ENCODE measurements at regions not wholly inside any gene's neighbourhood (a gene's known extent, or its start where the extent isn't known, plus 50 kb on each side); places are given as distances from the start of the nearest gene placed in this dataset.
"Not testable (repeated sequence)": the region's sequence is repeated elsewhere in the genome, so short reads cannot be mapped to it uniquely, and the experiment has no call there.

DNA sequence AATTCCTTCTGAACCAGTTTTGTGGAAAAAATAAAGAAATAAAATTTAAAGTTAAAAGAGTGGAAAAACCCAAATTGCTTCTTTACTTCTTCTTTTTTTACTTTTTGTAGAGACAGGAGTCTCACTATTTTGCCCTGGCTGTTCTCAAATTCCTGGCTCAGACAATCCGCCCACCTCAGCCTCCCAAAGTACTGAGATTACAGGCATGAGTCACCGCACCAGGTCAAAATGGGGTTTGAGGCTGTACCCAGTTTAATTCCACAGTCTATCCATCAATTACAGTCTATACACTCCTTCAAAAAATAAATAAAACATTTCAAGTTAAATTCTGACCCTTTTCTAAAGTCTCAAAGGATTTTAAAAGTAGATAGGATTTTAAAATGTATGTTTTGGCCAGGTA, 120.3 kb downstream of the FAM161A start:
- H3K4me1 ChIP-seq = no peaks in the 10 kb centered on the region
- intact Hi-C loops (cut with DNase I) = no loop called here
- no peaks in the 10 kb centered on the region for H3K36me3 ChIP-seq
- no peak for DNase-seq
- H3K9ac ChIP-seq (ENCODE audit: low read depth in 2 of 2, low read length in 2 of 2) = no peak overlapping the region
- no peaks in the 10 kb centered on the region for H3K9me3 ChIP-seq
- H3K27me3 ChIP-seq = no peaks in the 10 kb centered on the region
- TF ChIP-seq, protein P1, sequence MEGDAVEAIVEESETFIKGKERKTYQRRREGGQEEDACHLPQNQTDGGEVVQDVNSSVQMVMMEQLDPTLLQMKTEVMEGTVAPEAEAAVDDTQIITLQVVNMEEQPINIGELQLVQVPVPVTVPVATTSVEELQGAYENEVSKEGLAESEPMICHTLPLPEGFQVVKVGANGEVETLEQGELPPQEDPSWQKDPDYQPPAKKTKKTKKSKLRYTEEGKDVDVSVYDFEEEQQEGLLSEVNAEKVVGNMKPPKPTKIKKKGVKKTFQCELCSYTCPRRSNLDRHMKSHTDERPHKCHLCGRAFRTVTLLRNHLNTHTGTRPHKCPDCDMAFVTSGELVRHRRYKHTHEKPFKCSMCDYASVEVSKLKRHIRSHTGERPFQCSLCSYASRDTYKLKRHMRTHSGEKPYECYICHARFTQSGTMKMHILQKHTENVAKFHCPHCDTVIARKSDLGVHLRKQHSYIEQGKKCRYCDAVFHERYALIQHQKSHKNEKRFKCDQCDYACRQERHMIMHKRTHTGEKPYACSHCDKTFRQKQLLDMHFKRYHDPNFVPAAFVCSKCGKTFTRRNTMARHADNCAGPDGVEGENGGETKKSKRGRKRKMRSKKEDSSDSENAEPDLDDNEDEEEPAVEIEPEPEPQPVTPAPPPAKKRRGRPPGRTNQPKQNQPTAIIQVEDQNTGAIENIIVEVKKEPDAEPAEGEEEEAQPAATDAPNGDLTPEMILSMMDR (IDR thresholded peaks at IDR 0.05) = no peak
- no peak overlapping the region for H3K4me3 ChIP-seq
- no peak overlapping the region for H3K27ac ChIP-seq

DNA sequence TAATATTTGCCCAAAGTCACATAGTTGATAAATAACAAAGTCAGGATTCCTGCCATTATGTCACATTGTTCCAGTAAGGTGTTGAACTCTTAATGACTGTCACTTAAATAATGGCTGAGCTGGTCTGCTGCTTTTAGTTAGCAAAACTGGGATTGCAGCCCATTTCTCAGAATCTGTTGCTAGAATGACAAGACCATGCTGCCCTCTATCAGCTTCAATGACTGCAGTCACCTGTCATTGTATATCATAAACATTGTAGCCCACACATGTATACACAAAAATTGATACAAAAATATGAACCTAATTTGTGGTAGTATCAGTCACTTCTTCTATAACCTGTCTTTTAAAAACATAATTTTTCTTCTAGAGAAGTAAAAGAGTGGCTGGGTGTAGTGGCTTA, 121.1 kb downstream of the FAM161A start:
- TF ChIP-seq, protein P1 (IDR thresholded peaks at IDR 0.05) = no peak
- intact Hi-C loops (cut with DNase I) = no loop called here

DNA sequence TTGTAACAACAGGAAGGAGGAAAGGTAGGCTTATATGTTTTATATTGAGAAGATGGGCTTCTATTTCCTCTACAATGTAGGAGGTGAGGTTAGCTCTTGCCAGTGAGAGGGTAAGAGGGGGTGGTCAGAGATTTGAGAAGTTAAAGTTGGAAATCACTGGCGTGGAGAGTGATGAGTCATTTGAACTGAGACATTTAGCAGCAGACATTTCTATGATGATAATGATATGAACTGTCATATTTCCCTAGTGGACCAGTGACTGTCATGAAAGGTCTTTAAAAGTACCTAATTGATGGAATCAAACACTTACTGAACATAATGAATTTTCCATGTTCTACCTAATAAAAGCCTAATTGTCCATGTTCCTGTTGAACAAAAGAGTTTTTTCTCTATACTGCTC, 126.1 kb downstream of the FAM161A start:
- H3K9ac ChIP-seq (ENCODE audit: low read depth in 2 of 2, low read length in 2 of 2) = no peak overlapping the region
- TF ChIP-seq, protein P1 (IDR thresholded peaks at IDR 0.05) = no peak
- no peaks in the 10 kb centered on the region for H3K4me1 ChIP-seq
- no peaks in the 10 kb centered on the region for H3K27me3 ChIP-seq
- no peaks in the 10 kb centered on the region for H3K36me3 ChIP-seq
- DNase-seq = no peak
- H3K4me3 ChIP-seq = no peak overlapping the region
- intact Hi-C loops (cut with DNase I) = no loop called here
- H3K9me3 ChIP-seq = no peaks in the 10 kb centered on the region
- H3K27ac ChIP-seq = no peak overlapping the region

More for the DNA sequence above, 121.1 kb downstream of the FAM161A start:
- Histone ChIP-seq H3K27me3 (no peaks in the 10 kb centered on the region), H3K27ac (no peak overlapping the region), H3K36me3 (no peaks in the 10 kb centered on the region), H3K4me3 (no peak overlapping the region), H3K4me1 (no peaks in the 10 kb centered on the region), H3K9me3 (no peaks in the 10 kb centered on the region), H3K9ac (ENCODE audit: low read depth in 2 of 2, low read length in 2 of 2) (no peak overlapping the region)
- DNase-seq = no peak

DNA sequence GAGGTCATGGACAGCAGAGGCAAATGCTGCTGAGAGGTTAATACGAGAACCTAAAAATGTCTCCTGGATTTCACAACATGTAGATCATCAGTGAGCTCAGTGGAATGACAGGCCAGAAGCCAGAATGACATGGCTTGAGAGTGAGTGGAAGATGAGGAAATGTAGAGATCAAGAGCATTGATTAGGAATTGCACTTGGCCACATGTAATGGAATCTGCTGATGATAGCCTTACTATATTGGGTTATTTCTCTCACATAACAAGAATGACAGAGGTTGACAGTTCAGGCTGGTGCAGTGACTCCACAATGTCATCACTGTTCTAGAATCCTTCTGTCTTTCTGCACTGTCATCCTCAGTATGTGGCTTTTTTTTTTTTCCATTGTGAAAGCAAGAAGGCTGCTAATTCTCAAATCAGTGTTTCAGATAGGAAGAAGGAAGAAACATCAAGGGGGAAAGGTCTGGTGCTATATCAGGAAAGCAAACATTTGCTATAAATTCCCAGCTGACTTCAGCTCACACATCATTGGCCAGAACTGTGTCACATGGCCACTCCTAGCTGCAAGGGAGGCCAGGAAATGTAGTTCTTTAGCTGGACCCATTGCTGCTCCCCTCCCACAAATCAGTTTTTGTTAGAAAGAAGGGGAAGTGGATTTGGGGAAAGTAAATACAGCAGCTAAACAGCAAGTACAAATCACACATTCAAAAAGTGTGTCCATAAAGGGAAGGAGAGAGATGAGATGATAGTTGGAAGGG, 127.2 kb downstream of the FAM161A start:
- Histone ChIP-seq H3K9me3 (no peaks in the 10 kb centered on the region), H3K27me3 (no peaks in the 10 kb centered on the region), H3K4me3 (no peak overlapping the region), H3K9ac (ENCODE audit: low read depth in 2 of 2, low read length in 2 of 2) (no peak overlapping the region), H3K4me1 (no peaks in the 10 kb centered on the region), H3K27ac (no peak overlapping the region), H3K36me3 (no peaks in the 10 kb centered on the region)
- no peak for DNase-seq
- TF ChIP-seq, protein P1 (IDR thresholded peaks at IDR 0.05) = no peak
- intact Hi-C loops (cut with DNase I) = no loop called here

DNA sequence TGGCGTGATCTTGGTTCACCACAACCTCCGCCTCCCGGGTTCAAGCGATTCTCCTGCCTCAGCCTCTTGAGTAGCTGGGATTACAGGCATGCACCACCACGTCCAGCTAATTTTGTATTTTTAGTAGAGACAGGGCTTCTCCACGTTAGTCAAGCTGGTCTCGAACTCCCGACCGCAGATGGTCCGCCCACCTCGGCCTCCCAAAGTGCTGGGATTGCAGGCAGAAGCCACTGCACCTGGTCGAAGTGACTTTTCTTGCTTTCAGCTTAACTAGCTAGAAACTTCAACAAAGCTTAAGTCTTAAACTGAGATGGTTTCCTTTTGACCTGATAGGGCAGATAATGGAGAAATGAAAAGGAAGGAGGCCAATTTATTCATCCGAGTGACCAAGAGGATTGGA, 130.5 kb downstream of the FAM161A start:
- H3K27ac ChIP-seq; H3K36me3 ChIP-seq; intact Hi-C loops (cut with DNase I); H3K9ac ChIP-seq (ENCODE audit: low read depth in 2 of 2, low read length in 2 of 2); H3K9me3 ChIP-seq; H3K4me3 ChIP-seq; H3K4me1 ChIP-seq; DNase-seq; H3K27me3 ChIP-seq: not testable (repeated sequence)

DNA sequence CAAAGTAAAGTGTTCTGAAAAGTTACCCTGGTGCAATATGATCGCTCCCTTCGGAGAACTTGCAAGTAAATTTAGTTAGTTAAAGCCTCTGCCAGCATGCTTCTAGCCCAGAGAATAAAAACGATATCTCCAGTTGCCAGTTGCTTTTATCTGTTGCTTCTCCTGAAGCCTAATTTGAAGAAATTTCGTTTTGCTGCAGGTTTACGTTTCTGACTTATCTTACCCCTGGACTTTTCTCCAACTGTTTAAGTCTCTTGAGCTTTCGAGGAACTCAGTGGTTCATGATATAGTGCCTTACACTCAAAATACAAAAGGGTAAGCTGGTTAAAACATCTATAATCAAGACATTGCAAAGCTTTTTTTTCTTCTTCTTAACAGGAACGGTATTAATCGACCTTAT, 131.1 kb downstream of the FAM161A start:
- intact Hi-C loops (cut with DNase I) = no loop called here
- H3K9ac ChIP-seq (ENCODE audit: low read depth in 2 of 2, low read length in 2 of 2) = no peak overlapping the region

More for the DNA sequence above, 131.1 kb downstream of the FAM161A start:
- Histone ChIP-seq H3K9me3 (no peaks in the 10 kb centered on the region), H3K36me3 (no peaks in the 10 kb centered on the region), H3K27me3 (no peaks in the 10 kb centered on the region), H3K4me1 (no peaks in the 10 kb centered on the region), H3K4me3 (no peak overlapping the region), H3K27ac (no peak overlapping the region)
- TF ChIP-seq, protein P1 (IDR thresholded peaks at IDR 0.05) = no peak
- no peak for DNase-seq
